ENCODE measurements at regions not wholly inside any gene's neighbourhood (a gene's known extent, or its start where the extent isn't known, plus 50 kb on each side); places are given as distances from the start of the nearest gene placed in this dataset.

GRCh38 chr7:51477819-51478218, 161.2 kb upstream of the COBL start:
- DNase-seq: no peak

GRCh38 chr7:51477323-51477722, 160.7 kb upstream of the COBL start:
- Mint-ChIP-seq H3K36me3 (ENCODE audit: insufficient read depth, unreplicated experiment) (no peaks in the 10 kb centered on the region), H3K9me3 (ENCODE audit: low read depth, unreplicated experiment) (peaks cover 2% of the 10 kb centered on the region), H3K27ac (ENCODE audit: unreplicated experiment) (no peak overlapping the region), H3K27me3 (ENCODE audit: unreplicated experiment) (peaks cover 9% of the 10 kb centered on the region), H3K4me1 (ENCODE audit: low read depth, unreplicated experiment) (peaks cover 8% of the 10 kb centered on the region), H3K4me3 (ENCODE audit: low read depth, unreplicated experiment) (no peak overlapping the region)
- intact Hi-C loops (cut with micrococcal nuclease; ENCODE audit: unreplicated experiment): no loop called here
- DNase-seq: no peak
- TF ChIP-seq, protein P1, sequence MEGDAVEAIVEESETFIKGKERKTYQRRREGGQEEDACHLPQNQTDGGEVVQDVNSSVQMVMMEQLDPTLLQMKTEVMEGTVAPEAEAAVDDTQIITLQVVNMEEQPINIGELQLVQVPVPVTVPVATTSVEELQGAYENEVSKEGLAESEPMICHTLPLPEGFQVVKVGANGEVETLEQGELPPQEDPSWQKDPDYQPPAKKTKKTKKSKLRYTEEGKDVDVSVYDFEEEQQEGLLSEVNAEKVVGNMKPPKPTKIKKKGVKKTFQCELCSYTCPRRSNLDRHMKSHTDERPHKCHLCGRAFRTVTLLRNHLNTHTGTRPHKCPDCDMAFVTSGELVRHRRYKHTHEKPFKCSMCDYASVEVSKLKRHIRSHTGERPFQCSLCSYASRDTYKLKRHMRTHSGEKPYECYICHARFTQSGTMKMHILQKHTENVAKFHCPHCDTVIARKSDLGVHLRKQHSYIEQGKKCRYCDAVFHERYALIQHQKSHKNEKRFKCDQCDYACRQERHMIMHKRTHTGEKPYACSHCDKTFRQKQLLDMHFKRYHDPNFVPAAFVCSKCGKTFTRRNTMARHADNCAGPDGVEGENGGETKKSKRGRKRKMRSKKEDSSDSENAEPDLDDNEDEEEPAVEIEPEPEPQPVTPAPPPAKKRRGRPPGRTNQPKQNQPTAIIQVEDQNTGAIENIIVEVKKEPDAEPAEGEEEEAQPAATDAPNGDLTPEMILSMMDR (IDR thresholded peaks at IDR 0.05; ENCODE audit: unreplicated experiment): no peak
- CTCF ChIA-PET: no interaction called here
- BruUV-seq (replicated peaks): no TSS peak

More at GRCh38 chr7:51477819-51478218, 161.2 kb upstream of the COBL start:
- CTCF ChIA-PET: no interaction called here
- peaks cover 8% of the 10 kb centered on the region for H3K4me1 Mint-ChIP-seq (ENCODE audit: low read depth, unreplicated experiment)
- no peaks in the 10 kb centered on the region for H3K36me3 Mint-ChIP-seq (ENCODE audit: insufficient read depth, unreplicated experiment)
- no TSS peak for BruUV-seq (replicated peaks)
- intact Hi-C loops (cut with micrococcal nuclease; ENCODE audit: unreplicated experiment): no loop called here
- TF ChIP-seq, protein P1 (IDR thresholded peaks at IDR 0.05; ENCODE audit: unreplicated experiment): no peak
- no peak overlapping the region for H3K27ac Mint-ChIP-seq (ENCODE audit: unreplicated experiment)
- peaks cover 2% of the 10 kb centered on the region for H3K9me3 Mint-ChIP-seq (ENCODE audit: low read depth, unreplicated experiment)
- H3K4me3 Mint-ChIP-seq (ENCODE audit: low read depth, unreplicated experiment): no peak overlapping the region
- H3K27me3 Mint-ChIP-seq (ENCODE audit: unreplicated experiment): peaks cover 4% of the 10 kb centered on the region

- intact Hi-C loops (cut with micrococcal nuclease; ENCODE audit: unreplicated experiment): no loop called here
- peaks cover 17% of the 10 kb centered on the region for H3K4me1 Mint-ChIP-seq (ENCODE audit: low read depth, unreplicated experiment)
- H3K27ac Mint-ChIP-seq (ENCODE audit: unreplicated experiment): no peak overlapping the region
- DNase-seq: no peak
- H3K4me3 Mint-ChIP-seq (ENCODE audit: low read depth, unreplicated experiment): no peak overlapping the region
- CTCF ChIA-PET: no interaction called here
- no TSS peak for BruUV-seq (replicated peaks)
- TF ChIP-seq, protein P1 (IDR thresholded peaks at IDR 0.05; ENCODE audit: unreplicated experiment): no peak
- H3K36me3 Mint-ChIP-seq (ENCODE audit: insufficient read depth, unreplicated experiment): no peaks in the 10 kb centered on the region
- H3K27me3 Mint-ChIP-seq (ENCODE audit: unreplicated experiment): peaks cover 22% of the 10 kb centered on the region
- peaks cover 2% of the 10 kb centered on the region for H3K9me3 Mint-ChIP-seq (ENCODE audit: low read depth, unreplicated experiment)
These were observed 159.4 kb upstream of the COBL start for GRCh38 chr7:51476026-51476425.

GRCh38 chr7:51472873-51473272, 156.3 kb upstream of the COBL start:
- no TSS peak for BruUV-seq (replicated peaks)
- peaks cover 2% of the 10 kb centered on the region for H3K9me3 Mint-ChIP-seq (ENCODE audit: low read depth, unreplicated experiment)
- H3K36me3 Mint-ChIP-seq (ENCODE audit: insufficient read depth, unreplicated experiment): no peaks in the 10 kb centered on the region
- TF ChIP-seq, protein P1 (IDR thresholded peaks at IDR 0.05; ENCODE audit: unreplicated experiment): no peak
- H3K4me3 Mint-ChIP-seq (ENCODE audit: low read depth, unreplicated experiment): no peak overlapping the region
- no peak overlapping the region for H3K27ac Mint-ChIP-seq (ENCODE audit: unreplicated experiment)
- intact Hi-C loops (cut with micrococcal nuclease; ENCODE audit: unreplicated experiment): no loop called here
- H3K4me1 Mint-ChIP-seq (ENCODE audit: low read depth, unreplicated experiment): peaks cover 17% of the 10 kb centered on the region
- H3K27me3 Mint-ChIP-seq (ENCODE audit: unreplicated experiment): peaks cover 29% of the 10 kb centered on the region
- CTCF ChIA-PET: no interaction called here
- DNase-seq: no peak

GRCh38 chr7:51471981-51472296, 155.3 kb upstream of the COBL start:
- no peak overlapping the region for H3K27ac Mint-ChIP-seq (ENCODE audit: unreplicated experiment)
- no TSS peak for BruUV-seq (replicated peaks)
- H3K9me3 Mint-ChIP-seq (ENCODE audit: low read depth, unreplicated experiment): peaks cover 2% of the 10 kb centered on the region
- peaks cover 17% of the 10 kb centered on the region for H3K4me1 Mint-ChIP-seq (ENCODE audit: low read depth, unreplicated experiment)
- intact Hi-C loops (cut with micrococcal nuclease; ENCODE audit: unreplicated experiment): no loop called here
- DNase-seq: peak; percentile 14
- TF ChIP-seq, protein P1 (IDR thresholded peaks at IDR 0.05; ENCODE audit: unreplicated experiment): no peak
- H3K4me3 Mint-ChIP-seq (ENCODE audit: low read depth, unreplicated experiment): peak overlapping the region; percentile 44
- CTCF ChIA-PET: no interaction called here
- H3K36me3 Mint-ChIP-seq (ENCODE audit: insufficient read depth, unreplicated experiment): no peaks in the 10 kb centered on the region
- H3K27me3 Mint-ChIP-seq (ENCODE audit: unreplicated experiment): peaks cover 29% of the 10 kb centered on the region

Data from Calu3 (cell line).